HL-60 (cell line): ENCODE measurements at regions not wholly inside any gene's neighbourhood (a gene's known extent, or its start where the extent isn't known, plus 50 kb on each side); places are given as distances from the start of the nearest gene placed in this dataset.

ENCODE experiments used
- DNase-seq, 2 experiments: peaks; one replicate each; pipeline ENCODE4 v3.0.0-alpha.2; 2010 to 2020; ENCODE audit warnings: low read depth in 1 of 2, low spot score in 1 of 2
- H3K27ac ChIP-seq: fragments of 250-450 bp; sonication (Bioruptor Pico); replicated peaks from 2 replicates; pipeline ENCODE4 v1.5.1; 2020; ENCODE audit warnings: mild to moderate bottlenecking, moderate library complexity
- H3K27me3 ChIP-seq: fragments of 250-450 bp; sonication (Bioruptor Pico); 2 replicates; pipeline ENCODE4 v1.5.1; 2021; ENCODE audit warnings: mild to moderate bottlenecking, moderate library complexity; ENCODE audit not compliant: insufficient read depth, poor library complexity, severe bottlenecking
- H3K4me3 ChIP-seq: replicated peaks from 2 replicates; pipeline ENCODE4 v1.5.1; 2011; ENCODE audit warnings: mild to moderate bottlenecking, control low read depth, low read length; ENCODE audit not compliant: insufficient read depth
- GABPA ChIP-seq: IDR thresholded peaks from 2 replicates; pipeline ENCODE4 v1.6.1; 2012; ENCODE audit warnings: low read depth
- POLR2AphosphoS5 ChIP-seq: IDR thresholded peaks from 2 replicates; pipeline ENCODE4 v1.6.1; 2012; ENCODE audit warnings: low read depth
- SPI1 ChIP-seq: IDR thresholded peaks from 2 replicates; pipeline ENCODE4 v1.6.1; 2012; ENCODE audit warnings: low read depth, mild to moderate bottlenecking, borderline replicate concordance
- TF ChIP-seq, protein P1 (sequence below): IDR thresholded peaks from one replicate; pipeline ENCODE4 v1.5.1; 2011; ENCODE audit warnings: low read length, control low read depth, inconsistent platforms; ENCODE audit not compliant: insufficient read depth
- TF ChIP-seq, protein P2 (sequence below): IDR thresholded peaks from 2 replicates; pipeline ENCODE4 v1.6.1; 2012; ENCODE audit warnings: low read depth; ENCODE audit not compliant: insufficient replicate concordance

- no peak for DNase-seq
- no peak for TF ChIP-seq GABPA
- TF ChIP-seq, protein P1, sequence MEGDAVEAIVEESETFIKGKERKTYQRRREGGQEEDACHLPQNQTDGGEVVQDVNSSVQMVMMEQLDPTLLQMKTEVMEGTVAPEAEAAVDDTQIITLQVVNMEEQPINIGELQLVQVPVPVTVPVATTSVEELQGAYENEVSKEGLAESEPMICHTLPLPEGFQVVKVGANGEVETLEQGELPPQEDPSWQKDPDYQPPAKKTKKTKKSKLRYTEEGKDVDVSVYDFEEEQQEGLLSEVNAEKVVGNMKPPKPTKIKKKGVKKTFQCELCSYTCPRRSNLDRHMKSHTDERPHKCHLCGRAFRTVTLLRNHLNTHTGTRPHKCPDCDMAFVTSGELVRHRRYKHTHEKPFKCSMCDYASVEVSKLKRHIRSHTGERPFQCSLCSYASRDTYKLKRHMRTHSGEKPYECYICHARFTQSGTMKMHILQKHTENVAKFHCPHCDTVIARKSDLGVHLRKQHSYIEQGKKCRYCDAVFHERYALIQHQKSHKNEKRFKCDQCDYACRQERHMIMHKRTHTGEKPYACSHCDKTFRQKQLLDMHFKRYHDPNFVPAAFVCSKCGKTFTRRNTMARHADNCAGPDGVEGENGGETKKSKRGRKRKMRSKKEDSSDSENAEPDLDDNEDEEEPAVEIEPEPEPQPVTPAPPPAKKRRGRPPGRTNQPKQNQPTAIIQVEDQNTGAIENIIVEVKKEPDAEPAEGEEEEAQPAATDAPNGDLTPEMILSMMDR: no peak
- H3K27ac ChIP-seq: no peak overlapping the region
- no peak overlapping the region for H3K4me3 ChIP-seq
- H3K27me3 ChIP-seq: no peaks in the 10 kb centered on the region
Observed at GRCh38 chr20:17882065-17882833, 86.3 kb downstream of the SNX5 start.

GRCh38 chr20:17881741-17882064, 86.9 kb downstream of the SNX5 start:
- H3K27ac ChIP-seq: no peak overlapping the region
- H3K4me3 ChIP-seq: no peak overlapping the region
- TF ChIP-seq, protein P2, sequence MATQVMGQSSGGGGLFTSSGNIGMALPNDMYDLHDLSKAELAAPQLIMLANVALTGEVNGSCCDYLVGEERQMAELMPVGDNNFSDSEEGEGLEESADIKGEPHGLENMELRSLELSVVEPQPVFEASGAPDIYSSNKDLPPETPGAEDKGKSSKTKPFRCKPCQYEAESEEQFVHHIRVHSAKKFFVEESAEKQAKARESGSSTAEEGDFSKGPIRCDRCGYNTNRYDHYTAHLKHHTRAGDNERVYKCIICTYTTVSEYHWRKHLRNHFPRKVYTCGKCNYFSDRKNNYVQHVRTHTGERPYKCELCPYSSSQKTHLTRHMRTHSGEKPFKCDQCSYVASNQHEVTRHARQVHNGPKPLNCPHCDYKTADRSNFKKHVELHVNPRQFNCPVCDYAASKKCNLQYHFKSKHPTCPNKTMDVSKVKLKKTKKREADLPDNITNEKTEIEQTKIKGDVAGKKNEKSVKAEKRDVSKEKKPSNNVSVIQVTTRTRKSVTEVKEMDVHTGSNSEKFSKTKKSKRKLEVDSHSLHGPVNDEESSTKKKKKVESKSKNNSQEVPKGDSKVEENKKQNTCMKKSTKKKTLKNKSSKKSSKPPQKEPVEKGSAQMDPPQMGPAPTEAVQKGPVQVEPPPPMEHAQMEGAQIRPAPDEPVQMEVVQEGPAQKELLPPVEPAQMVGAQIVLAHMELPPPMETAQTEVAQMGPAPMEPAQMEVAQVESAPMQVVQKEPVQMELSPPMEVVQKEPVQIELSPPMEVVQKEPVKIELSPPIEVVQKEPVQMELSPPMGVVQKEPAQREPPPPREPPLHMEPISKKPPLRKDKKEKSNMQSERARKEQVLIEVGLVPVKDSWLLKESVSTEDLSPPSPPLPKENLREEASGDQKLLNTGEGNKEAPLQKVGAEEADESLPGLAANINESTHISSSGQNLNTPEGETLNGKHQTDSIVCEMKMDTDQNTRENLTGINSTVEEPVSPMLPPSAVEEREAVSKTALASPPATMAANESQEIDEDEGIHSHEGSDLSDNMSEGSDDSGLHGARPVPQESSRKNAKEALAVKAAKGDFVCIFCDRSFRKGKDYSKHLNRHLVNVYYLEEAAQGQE: no peak
- no peak for TF ChIP-seq SPI1
- no peak for TF ChIP-seq GABPA
- no peak for TF ChIP-seq POLR2AphosphoS5
- TF ChIP-seq, protein P1: no peak
- no peaks in the 10 kb centered on the region for H3K27me3 ChIP-seq
- DNase-seq: no peak

GRCh38 chr20:17878912-17879602, 89.5 kb downstream of the SNX5 start:
- peaks cover 2% of the 10 kb centered on the region for H3K27me3 ChIP-seq
- DNase-seq: no peak
- H3K27ac ChIP-seq: no peak overlapping the region
- H3K4me3 ChIP-seq: no peak overlapping the region
- TF ChIP-seq POLR2AphosphoS5 (no peak), SPI1 (no peak)

- no peak overlapping the region for H3K27ac ChIP-seq
- TF ChIP-seq SPI1 (no peak), GABPA (no peak), POLR2AphosphoS5 (no peak)
- TF ChIP-seq, protein P1: no peak
- TF ChIP-seq, protein P2: no peak
- no peak for DNase-seq
- no peak overlapping the region for H3K4me3 ChIP-seq
- H3K27me3 ChIP-seq: peaks cover 2% of the 10 kb centered on the region
Observed at GRCh38 chr20:17878069-17878911, 90.3 kb downstream of the SNX5 start.
